A673 (cell line): ENCODE measurements at regions not wholly inside any gene's neighbourhood (a gene's known extent, or its start where the extent isn't known, plus 50 kb on each side); places are given as distances from the start of the nearest gene placed in this dataset.

Experiments used
- BruUV-seq: library from RNA; stranded (reverse); fragments of 400-500 nt; replicated peaks from 2 replicates; lab custom pipeline; 2021; lab: Mats Ljungman, UMichigan
- CTCF ChIA-PET: fragments of 300-600 bp; sonication (Branson Sonifier 250); formaldehyde crosslinking; loops from one replicate; lab custom pipeline; 2022; ENCODE audit warnings: antibody characterized with exemption; lab: Charles Lee
- POLR2A ChIA-PET: fragments of 300-600 bp; sonication (Branson Sonifier 250); formaldehyde crosslinking; loops from one replicate; lab custom pipeline; 2022; ENCODE audit warnings: antibody characterized with exemption; ENCODE audit not compliant: low non-redundant PET; lab: Charles Lee
- DNase-seq: peaks from one replicate; pipeline ENCODE4 v3.0.0-alpha.2; 2015; ENCODE audit warnings: low spot score
- H3K27ac ChIP-seq: fragments of 200-600 bp; sonication (generic); 2 replicates; pipeline ENCODE4 v1.5.1; 2016; ENCODE audit warnings: mixed run types, low read depth, mild to moderate bottlenecking, mixed read lengths, antibody characterized with exemption, low read length; ENCODE audit not compliant: poor library complexity, severe bottlenecking
- H3K27me3 ChIP-seq: fragments of 200-600 bp; sonication (generic); replicated peaks from 2 replicates; pipeline ENCODE4 v1.6.1; 2017; ENCODE audit warnings: mixed run types, low read depth, mild to moderate bottlenecking, mixed read lengths, antibody characterized with exemption, low read length; ENCODE audit not compliant: insufficient read depth, poor library complexity
- H3K36me3 ChIP-seq: fragments of 200-600 bp; sonication (generic); 2 replicates; pipeline ENCODE4 v1.6.1; 2016; ENCODE audit warnings: mixed run types, mild to moderate bottlenecking, mixed read lengths, antibody characterized with exemption, low read length; ENCODE audit not compliant: insufficient read depth, poor library complexity, severe bottlenecking
- H3K4me1 ChIP-seq: fragments of 200-600 bp; sonication (generic); 2 replicates; pipeline ENCODE4 v1.6.1; 2017; ENCODE audit warnings: mixed run types, mild to moderate bottlenecking, mixed read lengths, antibody characterized with exemption, low read length; ENCODE audit not compliant: insufficient read depth, poor library complexity, severe bottlenecking
- H3K4me3 ChIP-seq: fragments of 200-600 bp; sonication (generic); 2 replicates; pipeline ENCODE4 v1.5.1; 2016; ENCODE audit warnings: low read depth, mixed run types, mild to moderate bottlenecking, mixed read lengths, low read length; ENCODE audit not compliant: poor library complexity, severe bottlenecking
- H3K9me3 ChIP-seq: fragments of 200-600 bp; sonication (generic); 2 replicates; pipeline ENCODE4 v1.6.1; 2016; ENCODE audit warnings: mixed run types, low read depth, mild to moderate bottlenecking, mixed read lengths, antibody characterized with exemption, low read length; ENCODE audit not compliant: poor library complexity, severe bottlenecking
- EZH2 ChIP-seq: fragments of 200-600 bp; sonication (generic); IDR thresholded peaks from 2 replicates; pipeline ENCODE4 v1.6.1; 2017; ENCODE audit warnings: borderline replicate concordance, low read depth, mild to moderate bottlenecking, mixed read lengths, antibody characterized with exemption, low read length; ENCODE audit not compliant: poor library complexity, severe bottlenecking
- intact Hi-C: fragments of 100-400 bp; cut with micrococcal nuclease; formaldehyde crosslinking; loops from one replicate; pipeline ENCODE4 v1.10.0; 2022; ENCODE audit not compliant: unreplicated experiment
- TF ChIP-seq, protein P1 (sequence below): fragments of 300-800, 200-600 bp; sonication (generic); conservative IDR thresholded peaks from 2 replicates; pipeline ENCODE4 v1.5.1; 2017; ENCODE audit warnings: low read depth, mild to moderate bottlenecking, antibody characterized with exemption, low read length, moderate library complexity, mixed read lengths

DNA sequence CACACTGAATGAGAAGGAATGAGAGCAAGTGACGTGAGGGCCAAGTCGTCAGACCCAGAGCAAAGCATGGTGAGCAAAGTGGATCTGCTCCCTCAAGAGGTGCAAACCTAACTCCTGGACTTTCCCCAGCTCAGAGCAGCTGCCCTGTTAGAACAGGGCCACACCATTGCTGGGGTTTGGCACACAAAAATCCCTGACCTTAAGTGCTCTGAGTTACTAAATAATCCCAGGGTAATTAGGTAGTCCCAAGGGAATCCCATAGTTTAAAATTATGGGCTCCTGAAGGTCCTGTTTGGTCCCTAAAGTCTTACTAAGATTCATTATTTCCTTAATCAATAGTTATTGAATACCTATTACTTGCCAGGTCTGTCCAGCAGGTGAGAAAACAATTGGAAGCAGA lies 165.1 kb upstream of the TNFAIP3 start:
- H3K36me3 ChIP-seq: no peaks in the 10 kb centered on the region
- TF ChIP-seq, protein P1, sequence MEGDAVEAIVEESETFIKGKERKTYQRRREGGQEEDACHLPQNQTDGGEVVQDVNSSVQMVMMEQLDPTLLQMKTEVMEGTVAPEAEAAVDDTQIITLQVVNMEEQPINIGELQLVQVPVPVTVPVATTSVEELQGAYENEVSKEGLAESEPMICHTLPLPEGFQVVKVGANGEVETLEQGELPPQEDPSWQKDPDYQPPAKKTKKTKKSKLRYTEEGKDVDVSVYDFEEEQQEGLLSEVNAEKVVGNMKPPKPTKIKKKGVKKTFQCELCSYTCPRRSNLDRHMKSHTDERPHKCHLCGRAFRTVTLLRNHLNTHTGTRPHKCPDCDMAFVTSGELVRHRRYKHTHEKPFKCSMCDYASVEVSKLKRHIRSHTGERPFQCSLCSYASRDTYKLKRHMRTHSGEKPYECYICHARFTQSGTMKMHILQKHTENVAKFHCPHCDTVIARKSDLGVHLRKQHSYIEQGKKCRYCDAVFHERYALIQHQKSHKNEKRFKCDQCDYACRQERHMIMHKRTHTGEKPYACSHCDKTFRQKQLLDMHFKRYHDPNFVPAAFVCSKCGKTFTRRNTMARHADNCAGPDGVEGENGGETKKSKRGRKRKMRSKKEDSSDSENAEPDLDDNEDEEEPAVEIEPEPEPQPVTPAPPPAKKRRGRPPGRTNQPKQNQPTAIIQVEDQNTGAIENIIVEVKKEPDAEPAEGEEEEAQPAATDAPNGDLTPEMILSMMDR: no peak
- no peak for TF ChIP-seq EZH2
- no peak for DNase-seq
- intact Hi-C loops: loop anchor here (10.0 kb wide), 1 partner anchor 273 kb away; no protein-coding TSS in a partner anchor
- ChIA-PET POLR2A (no interaction called here), CTCF (no interaction called here)
- H3K4me1 ChIP-seq: no peaks in the 10 kb centered on the region
- H3K27me3 ChIP-seq: no peaks in the 10 kb centered on the region
- H3K4me3 ChIP-seq: no peak overlapping the region
- no peaks in the 10 kb centered on the region for H3K9me3 ChIP-seq
- BruUV-seq: no TSS peak
- no peak overlapping the region for H3K27ac ChIP-seq

GRCh38 chr6:137702791-137703424 lies 164.2 kb upstream of the TNFAIP3 start:
- DNase-seq: no peak
- ChIA-PET CTCF (no interaction called here), POLR2A (no interaction called here)
- Histone ChIP-seq H3K4me3 (no peak overlapping the region), H3K27ac (no peak overlapping the region), H3K36me3 (no peaks in the 10 kb centered on the region), H3K27me3 (no peaks in the 10 kb centered on the region), H3K9me3 (no peaks in the 10 kb centered on the region), H3K4me1 (no peaks in the 10 kb centered on the region)
- TF ChIP-seq, protein P1: no peak
- TF ChIP-seq EZH2: no peak
- no TSS peak for BruUV-seq
- intact Hi-C loops: loop anchor here (10.0 kb wide), 1 partner anchor 272 kb away; no protein-coding TSS in a partner anchor

GRCh38 chr6:137704802-137705159 lies 162.3 kb upstream of the TNFAIP3 start:
- TF ChIP-seq EZH2: no peak
- TF ChIP-seq, protein P1: no peak
- no peaks in the 10 kb centered on the region for H3K4me1 ChIP-seq
- POLR2A ChIA-PET: no interaction called here
- intact Hi-C loops: loop anchor here (2.0 to 10.0 kb wide), 4 partner anchors 148 to 403 kb away; partner anchors contain the start of gene PERP
- no TSS peak for BruUV-seq
- CTCF ChIA-PET: interaction anchor here (0.5 to 1.5 kb wide), 6 partner anchors 160 to 445 kb away, joined by 3 to 7 read pairs (median 4); partner anchors contain the start of gene TNFAIP3
- H3K27ac ChIP-seq: no peak overlapping the region
- H3K27me3 ChIP-seq: no peaks in the 10 kb centered on the region
- no peak for DNase-seq
- H3K4me3 ChIP-seq: no peak overlapping the region
- H3K36me3 ChIP-seq: no peaks in the 10 kb centered on the region
- H3K9me3 ChIP-seq: no peaks in the 10 kb centered on the region
